NCI-H1694 treated with DMSO at 0.1 percent for 48 hours (cell line): ENCODE measurements at regions not wholly inside any gene's neighbourhood (a gene's known extent, or its start where the extent isn't known, plus 50 kb on each side); places are given as distances from the start of the nearest gene placed in this dataset.
"Not testable (repeated sequence)": the region's sequence is repeated elsewhere in the genome, so short reads cannot be mapped to it uniquely, and the experiment has no call there.

Experiments
- DNase-seq: peaks from one replicate; lab custom pipeline; 2025; lab: John Stamatoyannopoulos, UW

DNA sequence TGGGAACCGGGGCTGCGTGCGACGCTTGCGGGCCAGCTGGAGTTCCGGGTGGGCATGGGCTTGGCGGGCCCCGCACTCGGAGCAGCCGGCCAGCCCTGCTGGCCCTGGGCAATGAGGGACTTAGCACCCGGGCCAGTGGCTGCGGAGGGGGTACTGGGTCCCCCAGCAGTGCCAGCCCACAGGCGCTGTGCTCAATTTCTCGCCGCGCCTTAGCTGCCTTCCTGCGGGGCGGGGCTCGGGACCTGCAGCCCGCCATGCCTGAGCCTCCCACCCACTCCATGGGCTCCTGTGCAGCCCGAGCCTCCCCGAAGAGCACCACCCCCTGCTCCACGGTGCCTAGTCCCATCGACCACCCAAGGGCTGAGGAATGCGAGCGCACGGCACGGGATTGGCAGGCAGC lies 63.8 kb downstream of the PLXNA1 start:
- DNase-seq, result not testable (repeated sequence)

DNA sequence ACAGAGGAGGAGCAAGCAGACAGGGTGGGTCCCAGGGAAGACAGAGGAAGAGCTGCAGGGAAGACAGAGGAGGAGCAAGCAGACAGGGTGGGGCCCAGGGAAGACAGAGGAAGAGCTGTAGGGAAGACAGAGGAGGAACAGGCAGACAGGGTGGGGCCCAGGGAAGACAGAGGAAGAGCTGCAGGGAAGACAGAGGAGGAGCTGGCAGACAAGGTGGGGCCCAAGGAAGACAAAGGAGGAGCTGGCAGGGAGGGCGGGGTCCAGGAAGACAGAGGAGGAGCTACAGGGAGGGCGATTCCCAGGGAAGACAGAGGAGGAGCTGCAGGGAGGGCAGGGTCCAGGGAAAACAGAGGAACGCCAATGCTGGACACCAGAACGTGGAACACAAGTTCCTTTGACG lies 66.5 kb downstream of the PLXNA1 start:
- DNase-seq, result no peak

DNA sequence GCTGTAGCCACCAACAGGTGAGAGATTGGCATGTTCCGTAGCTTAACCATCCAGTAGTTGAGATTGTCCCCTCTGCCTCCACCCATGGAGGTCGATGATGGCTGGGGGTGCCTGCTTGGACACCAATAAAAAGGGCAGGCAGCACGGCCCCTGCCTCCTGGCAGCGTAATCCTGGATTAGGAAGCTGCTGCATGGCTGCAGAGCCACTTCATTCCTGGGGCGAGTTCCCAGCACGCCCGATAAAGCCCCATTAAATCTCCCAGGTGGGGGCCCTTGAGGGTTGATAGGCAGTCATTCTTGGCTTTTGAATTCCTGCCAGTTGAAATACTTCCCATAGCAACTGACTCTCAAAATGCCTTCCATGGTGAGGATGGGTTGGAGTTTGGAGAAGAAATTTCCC lies 67.8 kb downstream of the PLXNA1 start:
- DNase-seq, result no peak

DNA sequence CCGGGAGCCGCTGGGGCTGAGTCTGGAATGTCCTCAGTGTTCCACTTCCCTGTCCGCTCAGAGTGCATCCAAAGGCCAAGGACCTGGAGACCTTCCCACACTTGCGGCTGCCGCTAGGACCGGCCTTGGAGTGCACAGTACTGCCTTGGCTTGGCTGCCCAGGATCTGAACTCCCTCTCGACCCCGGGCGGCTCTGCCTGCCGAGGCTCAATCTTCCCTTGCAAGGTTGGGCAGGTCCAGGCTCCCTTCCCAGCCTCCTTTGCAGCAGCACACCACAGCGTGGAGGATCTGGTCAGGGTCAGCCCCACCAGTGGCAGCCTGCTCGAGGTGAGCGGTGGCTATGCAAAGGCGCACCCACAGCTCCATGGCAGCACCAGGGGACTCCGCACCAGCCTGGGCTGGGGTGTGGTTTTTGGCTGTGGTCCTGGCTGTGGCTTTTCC lies 69.2 kb downstream of the PLXNA1 start:
- DNase-seq, result no peak

DNA sequence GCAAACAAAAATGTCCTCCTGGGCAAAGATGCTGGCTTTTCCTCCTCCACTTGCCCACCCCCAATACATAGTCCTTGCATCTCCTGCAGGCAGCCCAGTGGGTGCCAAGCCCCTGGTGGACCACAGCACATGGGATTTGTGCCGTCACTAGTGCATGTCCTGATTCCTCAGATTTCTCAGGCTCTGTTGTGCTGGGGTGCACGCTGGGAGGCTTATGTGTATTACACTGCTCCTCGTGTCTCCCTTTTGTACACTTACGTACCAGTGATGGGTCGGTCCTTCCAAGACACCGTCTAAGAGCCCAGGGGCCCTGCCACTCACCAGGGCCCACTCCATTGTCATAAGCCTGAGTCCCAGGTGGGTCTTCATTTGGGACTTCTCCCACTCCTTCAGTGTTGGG lies 70.1 kb downstream of the PLXNA1 start:
- no peak for DNase-seq

DNA sequence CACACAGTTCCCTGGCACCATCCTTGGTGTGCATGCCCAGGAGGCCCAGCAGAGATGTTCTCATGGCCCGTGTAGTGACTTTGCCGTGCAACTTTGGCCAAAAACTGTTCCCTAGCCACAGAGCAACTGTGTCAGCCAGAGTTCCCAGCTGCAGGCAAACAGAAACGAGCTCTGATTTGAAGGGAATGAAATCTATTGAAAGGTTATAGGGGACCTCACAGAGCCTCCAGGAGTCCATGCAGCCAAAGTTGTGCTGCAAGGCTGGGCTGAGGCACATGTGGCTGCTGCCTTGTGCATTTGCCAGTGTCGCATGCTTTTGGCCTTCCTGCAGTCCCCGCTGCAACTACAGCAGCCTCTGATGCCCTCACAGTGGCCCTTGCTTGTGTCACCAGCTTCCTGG lies 70.5 kb downstream of the PLXNA1 start:
- DNase-seq, result no peak

DNA sequence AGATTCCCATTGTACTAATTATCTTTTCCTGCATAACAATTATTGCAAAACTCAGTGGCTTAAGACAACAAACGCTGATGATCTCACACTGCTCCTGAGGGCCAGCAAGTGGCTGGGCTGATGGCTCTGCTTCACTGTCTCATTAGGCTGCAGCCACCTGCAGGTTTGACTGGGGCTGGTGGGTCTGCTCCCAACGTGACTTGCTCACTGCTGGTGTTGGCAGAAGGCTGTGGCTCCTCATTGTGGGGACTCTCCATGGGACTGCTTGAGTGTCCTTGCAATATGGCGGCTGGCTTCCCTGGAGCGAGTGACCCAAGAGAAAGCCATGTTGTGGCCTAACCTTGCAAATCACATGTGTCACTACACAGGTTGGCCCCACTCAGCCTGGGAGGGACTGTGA lies 71.1 kb downstream of the PLXNA1 start:
- DNase-seq, result no peak

DNA sequence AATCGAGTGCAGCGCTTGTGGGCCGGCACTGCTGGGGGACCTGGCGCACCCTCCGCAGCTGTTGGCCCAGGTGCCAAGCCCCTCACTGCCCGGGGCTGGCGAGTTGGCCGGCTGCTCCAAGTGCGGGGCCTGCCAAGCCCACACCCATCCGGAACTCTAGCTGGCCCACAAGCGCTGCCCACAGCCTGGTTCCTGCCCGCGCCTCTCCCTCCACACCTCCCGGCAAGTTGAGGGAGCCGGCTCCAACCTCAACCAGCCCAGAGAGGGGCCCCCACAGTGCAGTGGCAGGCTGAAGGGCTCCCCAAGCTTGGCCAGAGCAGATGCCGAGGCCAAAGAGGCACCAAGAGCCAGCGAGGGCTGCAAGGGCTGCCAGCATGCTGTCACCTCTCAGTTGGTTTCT lies 73.4 kb downstream of the PLXNA1 start:
- no peak for DNase-seq

DNA sequence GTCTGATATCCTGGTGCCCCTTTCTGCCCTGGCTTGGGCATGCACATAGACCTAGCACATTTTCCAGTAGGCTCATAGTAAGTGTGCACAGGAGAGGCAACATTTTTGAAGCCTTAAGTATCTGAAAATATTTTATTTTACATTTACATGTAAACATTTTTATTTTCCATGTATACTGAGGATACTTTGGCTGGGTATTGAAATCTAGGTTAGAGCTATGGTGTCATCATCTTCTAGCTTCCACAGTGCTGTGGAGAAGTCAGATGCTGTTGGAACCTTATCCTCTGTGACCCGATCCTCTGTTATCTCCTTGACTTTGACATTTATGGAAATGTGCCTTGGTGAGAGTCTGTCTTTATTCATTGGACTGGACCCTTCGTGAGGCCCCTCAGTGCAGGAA lies 74.1 kb downstream of the PLXNA1 start:
- DNase-seq, result no peak

DNA sequence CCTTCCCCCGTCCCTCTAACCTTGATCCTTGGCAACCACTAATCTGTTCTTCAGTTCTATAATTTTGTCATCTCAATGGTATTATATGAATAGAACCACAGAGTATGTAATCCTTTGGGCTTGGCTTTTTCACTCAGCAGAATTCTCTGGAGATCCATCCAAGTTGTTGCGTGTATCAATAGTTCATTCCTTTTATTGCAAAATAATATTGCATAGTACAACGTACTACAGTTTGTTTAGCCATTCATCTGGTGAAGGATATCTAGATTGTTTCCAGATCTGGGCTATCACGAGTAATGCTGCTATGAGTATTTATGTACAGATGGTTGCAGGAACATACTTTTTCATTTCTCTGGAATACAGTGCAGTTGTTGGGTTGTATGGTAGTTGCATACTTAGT lies 76.2 kb downstream of the PLXNA1 start:
- DNase-seq, result no peak

DNA sequence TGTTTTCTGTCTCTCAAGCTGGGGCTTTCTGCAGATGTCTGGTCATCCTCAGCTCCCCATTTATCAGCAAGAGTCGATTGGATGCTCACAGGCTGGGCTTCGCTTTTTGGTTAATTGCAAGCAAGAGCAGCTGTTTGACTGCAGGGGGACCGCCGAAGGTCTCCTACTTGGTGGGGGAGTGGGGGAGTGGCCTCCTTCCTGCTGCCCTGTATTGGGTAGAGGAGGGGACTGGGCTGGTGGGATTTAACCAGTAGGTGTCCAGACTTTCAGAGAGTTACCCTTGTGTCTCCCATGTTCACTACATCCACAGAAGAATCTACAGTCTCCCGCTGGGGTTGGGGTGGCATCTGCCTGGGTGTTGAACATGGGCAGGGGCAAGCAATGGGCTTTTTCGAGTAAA lies 78.7 kb downstream of the PLXNA1 start:
- DNase-seq, result no peak

DNA sequence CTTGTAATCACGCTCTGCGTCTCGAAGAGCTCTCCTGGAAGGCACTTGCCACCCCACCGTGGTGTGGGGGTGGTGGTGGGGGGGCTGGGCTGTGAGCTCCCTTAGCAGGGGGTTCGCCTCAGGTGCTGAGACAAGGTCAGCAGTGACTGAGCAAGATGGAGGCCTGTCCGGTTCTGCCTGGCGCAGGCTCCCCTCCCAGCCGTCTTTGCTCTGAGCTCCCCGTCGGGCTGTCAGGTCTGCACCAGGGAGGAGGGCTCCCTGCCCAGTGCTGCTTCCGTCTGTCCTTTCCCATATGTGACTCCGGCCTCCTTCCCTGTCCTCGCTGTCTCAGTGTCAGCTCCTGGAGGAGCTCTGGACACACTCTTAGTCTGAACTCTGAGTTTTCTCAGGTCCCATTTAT lies 80.0 kb downstream of the PLXNA1 start:
- no peak for DNase-seq

DNA sequence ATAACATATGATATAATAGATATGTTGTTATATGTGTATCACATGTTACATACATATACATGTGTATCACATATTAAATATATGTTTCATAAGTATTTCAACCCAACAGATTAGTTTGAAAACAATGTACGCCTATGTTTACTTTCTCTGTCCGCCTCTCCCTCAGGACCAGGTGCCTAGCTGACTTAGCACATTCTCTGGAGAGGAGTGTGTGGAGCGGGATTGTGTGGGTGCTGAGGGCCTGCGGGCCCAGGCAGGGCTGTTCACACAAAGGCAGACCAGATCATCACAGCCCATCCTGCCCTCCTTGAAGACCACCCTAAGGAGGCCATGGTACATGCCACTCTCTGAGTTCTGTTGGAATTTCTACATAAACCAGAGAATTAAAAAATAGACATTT lies 81.0 kb downstream of the PLXNA1 start:
- DNase-seq, result no peak

DNA sequence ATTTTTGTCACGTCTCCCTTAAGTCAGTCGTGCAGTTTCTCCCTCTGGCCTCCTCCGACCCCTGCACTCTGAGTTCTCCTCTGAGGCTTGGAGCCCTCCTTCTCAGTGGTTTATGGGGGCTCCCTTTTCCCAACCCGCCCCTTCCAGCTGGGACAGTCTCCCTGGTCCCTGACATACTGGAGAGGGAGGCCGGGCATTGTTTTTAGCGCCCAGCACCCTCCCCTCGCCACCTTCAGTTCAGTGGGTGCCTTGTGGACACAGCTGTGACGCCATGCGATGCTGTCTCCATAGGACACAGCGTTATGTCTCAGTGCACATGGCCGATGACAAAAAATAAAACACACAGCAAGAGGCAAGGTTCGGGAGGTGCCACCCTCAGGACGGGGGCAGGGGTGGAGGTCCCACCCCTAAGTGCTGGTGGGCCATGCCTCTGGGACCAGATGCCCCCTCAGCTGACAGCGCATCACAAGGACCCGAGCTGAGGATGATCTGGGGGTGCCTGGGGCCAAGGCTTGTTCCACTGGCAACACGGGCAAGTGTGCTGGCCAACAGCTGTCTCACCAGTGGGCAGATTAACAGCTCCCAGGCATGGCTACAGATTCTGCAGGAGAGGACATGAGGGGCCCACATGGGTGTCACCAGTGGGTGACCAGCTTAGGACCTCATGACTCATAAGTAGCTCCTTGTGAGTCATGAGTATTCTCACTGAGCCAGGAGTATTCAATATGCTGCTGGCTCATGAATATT lies 81.6 kb downstream of the PLXNA1 start:
- DNase-seq, result no peak

DNA sequence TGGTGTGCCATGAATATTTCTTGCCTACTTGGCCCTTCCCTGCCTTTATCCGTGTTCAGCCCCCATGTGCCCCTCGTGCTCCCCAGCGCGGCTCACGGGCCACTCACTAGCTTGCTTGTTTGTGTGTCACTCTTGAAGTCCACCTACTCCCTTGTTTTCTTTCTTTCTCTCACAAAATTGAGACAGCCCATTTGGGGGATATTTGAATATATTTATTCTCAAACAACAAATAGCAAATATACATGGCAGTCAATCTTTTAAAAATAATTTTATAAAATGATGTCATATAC lies 82.2 kb downstream of the PLXNA1 start:
- no peak for DNase-seq

DNA sequence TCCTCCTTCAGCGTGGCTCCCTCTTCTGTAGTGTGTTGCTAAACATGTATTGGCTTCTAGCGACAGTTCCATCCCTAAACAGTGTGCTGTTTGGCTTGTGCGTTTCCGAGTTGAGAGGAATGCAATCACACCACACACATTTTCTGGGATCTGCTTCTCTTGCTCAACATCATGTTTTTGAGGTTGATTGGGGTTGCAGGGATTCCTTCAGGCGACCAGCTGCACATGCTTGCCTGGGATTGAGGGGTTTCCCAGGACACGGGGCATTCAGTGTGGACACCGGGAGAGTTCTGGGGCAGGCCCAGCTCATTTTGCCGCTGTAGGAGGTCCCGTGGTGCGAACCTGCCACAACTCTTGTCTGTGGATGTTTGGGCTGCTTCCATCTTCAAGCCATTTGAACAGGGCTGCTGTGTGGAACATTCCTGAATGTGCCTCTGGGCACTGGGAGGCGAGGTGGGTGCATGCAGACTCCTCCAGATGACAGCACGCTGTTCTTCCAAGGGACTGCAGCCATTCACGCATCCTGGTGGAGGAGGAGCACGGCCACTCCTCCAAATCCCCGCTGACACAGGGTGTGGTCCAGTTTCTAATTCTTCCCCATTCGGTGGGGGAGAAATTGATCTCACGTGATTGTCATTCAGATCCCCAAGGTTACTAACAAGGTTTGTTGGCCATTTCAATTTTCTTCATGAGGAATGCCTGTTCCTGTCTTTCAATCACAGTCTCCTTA lies 82.8 kb downstream of the PLXNA1 start:
- DNase-seq, result no peak

DNA sequence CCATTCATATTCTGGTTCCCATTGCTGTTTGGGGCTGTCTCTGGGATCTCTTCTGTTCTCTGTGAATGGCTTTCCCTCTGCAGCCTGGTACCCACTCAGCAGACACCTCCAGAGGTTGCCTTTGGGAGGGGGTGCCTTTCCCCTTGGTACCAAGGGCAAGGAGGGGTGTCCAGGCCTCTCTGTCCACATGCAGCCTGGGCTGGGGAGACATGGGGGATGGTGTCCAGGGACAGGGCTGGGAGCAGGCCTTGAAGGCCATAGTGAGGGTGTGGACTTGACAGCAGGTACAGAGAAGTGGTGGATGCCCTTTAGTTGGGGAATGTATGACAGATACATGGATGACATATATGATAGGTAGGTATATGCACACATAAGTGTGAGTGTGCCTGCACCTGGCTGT lies 83.7 kb downstream of the PLXNA1 start:
- no peak for DNase-seq

DNA sequence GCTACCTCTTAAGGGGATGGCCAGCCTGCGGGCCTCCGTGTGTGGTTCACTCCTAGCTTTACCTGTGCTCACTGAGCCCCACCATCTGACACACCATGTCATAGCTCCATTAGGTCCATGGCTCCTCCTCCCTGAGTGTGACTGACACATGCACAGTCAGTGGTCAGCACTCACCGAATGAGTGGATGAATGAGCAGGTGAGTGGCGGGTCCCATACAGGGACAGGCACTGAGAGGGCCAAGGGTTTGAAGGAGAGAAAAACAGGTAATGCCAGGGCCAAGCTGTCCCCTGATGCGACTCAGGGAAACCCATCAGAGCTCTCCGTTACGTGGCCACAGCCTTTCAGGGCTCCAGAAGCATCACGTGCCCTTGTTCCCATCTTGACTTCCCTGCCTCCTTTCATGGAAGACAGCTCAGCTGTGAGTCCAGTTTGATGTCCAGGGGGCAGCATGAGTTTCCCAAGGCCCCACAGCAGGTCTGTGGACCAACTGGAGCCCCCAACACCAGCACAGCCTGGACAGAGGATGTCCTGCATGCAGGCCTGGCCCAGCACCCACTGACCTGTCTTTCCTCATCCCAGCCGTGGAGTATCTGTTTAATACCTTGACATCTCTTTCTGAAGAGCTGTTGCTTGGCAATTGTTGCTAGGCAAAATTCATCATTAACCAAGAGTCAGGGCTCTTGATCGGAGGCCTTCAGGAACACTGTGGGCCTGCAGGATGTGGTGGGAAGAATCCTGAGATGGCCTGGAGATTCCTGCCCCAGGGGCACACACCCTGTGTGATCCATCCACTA lies 84.4 kb downstream of the PLXNA1 start:
- DNase-seq, result no peak

DNA sequence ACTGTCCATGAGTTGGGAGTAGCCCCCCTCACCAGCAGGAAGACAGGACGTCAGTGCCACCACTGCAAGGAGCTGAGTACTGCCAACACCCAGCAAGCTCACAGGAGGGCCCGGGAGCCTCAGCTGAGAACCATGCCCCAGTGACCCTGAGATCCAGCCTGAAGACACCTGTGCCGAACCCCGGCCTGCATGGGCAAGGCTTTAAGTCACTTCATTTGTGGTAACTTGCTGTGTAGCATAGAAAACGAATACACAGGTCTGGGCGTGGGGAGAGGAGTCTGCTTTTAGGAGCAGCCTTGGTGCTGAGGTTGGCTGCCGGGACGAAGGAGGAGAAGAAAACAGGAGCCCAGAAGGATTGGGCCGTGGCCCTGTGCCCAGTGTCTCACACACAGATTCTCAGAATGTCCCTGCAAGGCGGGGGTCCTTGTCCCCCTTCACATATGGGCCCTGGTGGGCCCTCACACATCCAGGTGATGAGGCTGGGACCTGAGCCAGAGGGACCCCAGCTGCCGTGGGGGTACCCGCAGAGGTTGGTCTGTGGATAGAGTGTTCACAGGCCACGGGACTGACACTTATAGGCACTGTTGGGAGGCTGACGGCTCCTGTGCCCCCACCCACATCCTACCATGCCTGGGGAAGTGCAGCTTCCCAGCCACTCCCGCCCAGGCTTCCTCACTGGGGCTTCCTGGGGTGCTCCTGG lies 85.3 kb downstream of the PLXNA1 start:
- no peak for DNase-seq

DNA sequence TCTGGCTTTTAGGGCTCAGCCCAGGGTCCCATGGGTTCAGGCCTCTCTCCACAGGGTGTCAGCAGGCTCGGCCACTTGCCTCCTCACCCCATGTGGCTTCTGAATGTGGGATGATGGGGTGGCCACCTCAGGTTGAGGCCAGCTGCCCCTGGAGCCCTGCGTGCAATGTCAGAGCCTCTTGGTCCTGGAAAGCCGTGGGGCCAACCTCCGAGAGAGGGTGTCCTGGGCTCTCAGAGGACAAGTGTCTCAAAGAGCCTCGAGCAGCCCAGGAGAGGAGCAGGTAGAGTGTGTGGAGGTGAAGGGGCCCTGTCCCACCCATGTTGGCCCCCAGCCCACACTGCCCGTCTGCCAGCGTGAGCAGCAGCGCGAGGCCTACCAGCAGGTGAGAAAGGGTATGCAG lies 86.0 kb downstream of the PLXNA1 start:
- DNase-seq, result no peak

DNA sequence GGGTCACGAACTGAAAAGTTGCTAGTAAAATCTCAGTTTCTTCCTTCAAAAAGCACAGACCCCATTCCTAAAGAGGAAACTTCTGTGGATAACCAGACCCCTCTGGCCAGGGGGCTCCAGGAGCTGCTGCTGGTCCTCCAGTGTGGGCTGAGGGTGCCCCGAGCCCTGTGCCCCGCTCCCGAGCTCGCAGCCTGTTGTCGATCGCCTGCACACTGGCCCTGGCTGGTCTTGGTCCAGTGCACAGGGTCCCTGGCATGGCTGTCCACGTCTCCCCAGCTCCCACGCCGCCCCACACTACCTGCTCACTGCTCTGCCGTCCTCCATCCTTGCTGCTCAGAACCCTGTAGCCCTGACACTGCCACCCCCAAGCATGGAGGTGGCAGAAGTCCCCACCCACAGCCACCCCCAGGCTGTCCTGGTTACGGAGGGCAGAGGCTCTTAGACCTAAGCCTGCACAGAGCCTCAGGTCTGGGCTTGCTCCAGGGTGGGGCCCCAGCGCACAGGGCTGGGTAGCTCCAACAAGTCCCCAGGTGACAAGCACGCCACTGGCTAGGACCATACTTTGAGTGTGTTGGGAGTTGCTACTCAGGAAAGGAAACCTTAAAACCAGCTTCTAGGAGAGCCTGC lies 87.0 kb downstream of the PLXNA1 start:
- DNase-seq, result no peak

DNA sequence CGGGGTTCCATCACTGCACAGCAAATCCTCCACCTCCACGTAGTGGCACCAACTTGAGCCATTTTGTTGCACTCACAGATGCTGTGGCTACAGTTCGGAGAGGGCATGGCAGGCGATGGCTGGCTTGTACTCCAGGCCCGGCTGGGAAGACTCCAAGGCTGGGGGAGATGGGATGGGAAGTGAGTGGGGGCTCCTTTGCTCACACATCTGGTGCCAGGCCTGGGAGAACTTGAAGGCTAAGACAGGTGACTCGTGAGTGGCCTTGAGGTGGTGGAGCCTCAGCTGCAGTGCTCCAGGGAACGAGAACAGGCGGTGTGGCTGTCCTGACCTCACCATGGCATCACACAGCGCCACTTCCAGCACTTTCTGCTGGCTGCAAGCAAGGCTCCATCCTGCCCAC lies 87.9 kb downstream of the PLXNA1 start:
- DNase-seq, result no peak
